ENCODE measurements at regions not wholly inside any gene's neighbourhood (a gene's known extent, or its start where the extent isn't known, plus 50 kb on each side); places are given as distances from the start of the nearest gene placed in this dataset.

- no peak for TF ChIP-seq CTCF (IDR thresholded peaks at IDR 0.05)
- no peak for TF ChIP-seq POLR2A (IDR thresholded peaks at IDR 0.05)
These were observed 122.7 kb downstream of the ZNF518B start for GRCh38 chr4:10334506-10335028.

All from ovary (tissue), 3 donors.